GM19397 (cell line): ENCODE measurements at regions not wholly inside any gene's neighbourhood (a gene's known extent, or its start where the extent isn't known, plus 50 kb on each side); places are given as distances from the start of the nearest gene placed in this dataset.

Experiments used
- ATAC-seq: cut with Tn5 transposase; IDR thresholded peaks from one replicate; pipeline ENCODE4 v1.9.1; 2021; ENCODE audit warnings: mild to moderate bottlenecking, moderate library complexity; ENCODE audit not compliant: unreplicated experiment

- no peak for ATAC-seq
Observed at GRCh38 chr5:88144219-88145001, 124.2 kb downstream of the TMEM161B start.

GRCh38 chr5:88143693-88144218, 124.9 kb downstream of the TMEM161B start:
- ATAC-seq: no peak

- no peak for ATAC-seq
Observed at GRCh38 chr5:88142886-88143692, 125.6 kb downstream of the TMEM161B start.

- no peak for ATAC-seq
Observed at GRCh38 chr5:88142636-88142885, 126.1 kb downstream of the TMEM161B start.

GRCh38 chr5:88140856-88141752, 127.5 kb downstream of the TMEM161B start:
- ATAC-seq: peak; percentile 93

- ATAC-seq: no peak
Observed at GRCh38 chr5:88140396-88140855, 128.2 kb downstream of the TMEM161B start.

- ATAC-seq: no peak
Observed at GRCh38 chr5:88130211-88130815, 138.3 kb downstream of the TMEM161B start.

- ATAC-seq: no peak
Observed at GRCh38 chr5:88128813-88129212, 139.8 kb downstream of the TMEM161B start.

- no peak for ATAC-seq
Observed at GRCh38 chr5:88119535-88120125, 149.0 kb downstream of the TMEM161B start.

- no peak for ATAC-seq
Observed at GRCh38 chr5:88118179-88118578, 150.5 kb downstream of the TMEM161B start.

GRCh38 chr5:88117546-88117945, 151.1 kb downstream of the TMEM161B start:
- ATAC-seq: no peak

GRCh38 chr5:88116396-88116795, 152.2 kb downstream of the TMEM161B start:
- no peak for ATAC-seq

- ATAC-seq: no peak
Observed at GRCh38 chr5:88115211-88115610, 153.4 kb downstream of the TMEM161B start.

GRCh38 chr5:88113429-88113828, 155.2 kb downstream of the TMEM161B start:
- no peak for ATAC-seq

GRCh38 chr5:88109818-88110217, 158.8 kb downstream of the TMEM161B start:
- ATAC-seq: no peak

- no peak for ATAC-seq
Observed at GRCh38 chr5:88108490-88109279, 160.0 kb downstream of the TMEM161B start.

GRCh38 chr5:88094906-88095496, 173.6 kb downstream of the TMEM161B start:
- ATAC-seq: no peak

GRCh38 chr5:88094403-88094802, 174.2 kb downstream of the TMEM161B start:
- no peak for ATAC-seq

- ATAC-seq: no peak
Observed at GRCh38 chr5:88093765-88094164, 174.9 kb downstream of the TMEM161B start.
